ENCODE measurements at regions not wholly inside any gene's neighbourhood (a gene's known extent, or its start where the extent isn't known, plus 50 kb on each side); places are given as distances from the start of the nearest gene placed in this dataset.

- H3K36me3 ChIP-seq (ENCODE audit: insufficient read depth in 1 of 2, low read depth in 1 of 2) = no peaks in the 10 kb centered on the region
- no peak for TF ChIP-seq CTCF (IDR thresholded peaks at IDR 0.05)
- H3K27ac ChIP-seq = no peak overlapping the region
- 68 to 72% (median 70%) methylated on average over 2 of the region's 2 CpGs for WGBS, 3 donors
- H3K4me3 ChIP-seq = no peak overlapping the region
- peaks cover 8% of the 10 kb centered on the region for H3K4me1 ChIP-seq
- H3K9me3 ChIP-seq = no peaks in the 10 kb centered on the region
- no peaks in the 10 kb centered on the region for H3K27me3 ChIP-seq (ENCODE audit: insufficient read depth in 3 of 3, low read length in 2 of 3)
- ATAC-seq (no peak), DNase-seq (no peak)
- intact Hi-C loops (cut with DNase I) = no loop called here
These were observed 219.9 kb upstream of the NREP start for GRCh38 chr5:111976705-111977435.

- TF ChIP-seq CTCF (IDR thresholded peaks at IDR 0.05) = no peak
- H3K4me3 ChIP-seq = no peak overlapping the region
- no peaks in the 10 kb centered on the region for H3K9me3 ChIP-seq
- DNase-seq = peak in 1 of 2 donors; percentile 45
- H3K27ac ChIP-seq = no peak overlapping the region
- no peaks in the 10 kb centered on the region for H3K36me3 ChIP-seq (ENCODE audit: insufficient read depth in 1 of 2, low read depth in 1 of 2)
- peaks cover 8% of the 10 kb centered on the region for H3K4me1 ChIP-seq
- WGBS, 3 donors = 18 to 25% (median 22%) methylated on average over 5 of the region's 5 CpGs
- no peaks in the 10 kb centered on the region for H3K27me3 ChIP-seq (ENCODE audit: insufficient read depth in 3 of 3, low read length in 2 of 3)
- peak; percentile 68 to 84 (median 72) for ATAC-seq
- intact Hi-C loops (cut with DNase I) = no loop called here
These were observed 218.1 kb upstream of the NREP start for GRCh38 chr5:111975133-111975532.

- TF ChIP-seq CTCF (IDR thresholded peaks at IDR 0.05) = no peak
These were observed 217.0 kb upstream of the NREP start for GRCh38 chr5:111973961-111974360.

GRCh38 chr5:111972548-111972947 lies 215.6 kb upstream of the NREP start:
- intact Hi-C loops (cut with DNase I) = no loop called here

More at GRCh38 chr5:111973961-111974360, 217.0 kb upstream of the NREP start:
- 14 to 28% (median 19%) methylated on average over 2 of the region's 2 CpGs for WGBS, 3 donors
- Histone ChIP-seq H3K9me3 (no peaks in the 10 kb centered on the region), H3K4me3 (no peak overlapping the region), H3K36me3 (ENCODE audit: insufficient read depth in 1 of 2, low read depth in 1 of 2) (no peaks in the 10 kb centered on the region), H3K27ac (no peak overlapping the region), H3K27me3 (ENCODE audit: insufficient read depth in 3 of 3, low read length in 2 of 3) (no peaks in the 10 kb centered on the region), H3K4me1 (peaks cover 8% of the 10 kb centered on the region)
- ATAC-seq (peak in 1 of 4 donors; percentile 13), DNase-seq (no peak)
- intact Hi-C loops (cut with DNase I) = no loop called here

More at GRCh38 chr5:111972548-111972947, 215.6 kb upstream of the NREP start:
- Histone ChIP-seq H3K4me1 (peaks cover 8% of the 10 kb centered on the region), H3K4me3 (no peak overlapping the region), H3K36me3 (ENCODE audit: insufficient read depth in 1 of 2, low read depth in 1 of 2) (no peaks in the 10 kb centered on the region), H3K27ac (no peak overlapping the region), H3K9me3 (no peaks in the 10 kb centered on the region), H3K27me3 (ENCODE audit: insufficient read depth in 3 of 3, low read length in 2 of 3) (no peaks in the 10 kb centered on the region)
- TF ChIP-seq CTCF (IDR thresholded peaks at IDR 0.05) = no peak
- DNase-seq (no peak), ATAC-seq (no peak)
- 89 to 93% (median 92%) methylated on average over 2 of the region's 2 CpGs for WGBS, 3 donors
